ENCODE measurements at regions not wholly inside any gene's neighbourhood (a gene's known extent, or its start where the extent isn't known, plus 50 kb on each side); places are given as distances from the start of the nearest gene placed in this dataset.

DNA sequence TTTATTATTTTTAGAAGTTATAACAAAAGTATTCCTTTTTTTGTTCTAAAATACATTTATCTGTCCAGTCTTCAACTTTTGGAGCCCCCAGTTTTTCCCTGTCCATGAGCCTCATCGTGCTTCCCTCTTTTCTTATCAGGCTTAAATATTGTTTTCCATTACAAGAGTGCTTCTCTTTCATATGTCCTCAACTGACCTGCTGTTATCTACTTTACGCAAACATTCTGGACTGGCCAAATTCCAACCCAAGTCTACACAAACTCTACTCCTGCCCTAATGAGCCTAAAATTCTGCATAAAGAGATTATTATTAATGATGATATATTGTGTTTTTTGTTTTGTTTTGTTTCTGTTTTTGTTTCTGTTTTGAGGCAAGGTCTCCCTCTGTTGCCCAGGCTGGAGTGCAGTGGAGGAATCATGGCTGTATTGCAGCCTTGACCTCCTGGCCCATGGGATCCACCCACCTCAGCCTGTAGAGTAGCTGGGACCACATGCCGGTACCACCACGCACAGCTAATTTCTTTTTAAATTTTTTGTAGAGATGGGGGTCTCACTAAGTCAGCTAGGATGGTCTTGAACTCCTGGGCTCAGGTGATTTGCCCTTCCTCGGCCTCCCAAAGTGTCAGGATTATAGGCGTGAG is 318.8 kb upstream of the NEGR1 start:
- no peak for DNase-seq

DNA sequence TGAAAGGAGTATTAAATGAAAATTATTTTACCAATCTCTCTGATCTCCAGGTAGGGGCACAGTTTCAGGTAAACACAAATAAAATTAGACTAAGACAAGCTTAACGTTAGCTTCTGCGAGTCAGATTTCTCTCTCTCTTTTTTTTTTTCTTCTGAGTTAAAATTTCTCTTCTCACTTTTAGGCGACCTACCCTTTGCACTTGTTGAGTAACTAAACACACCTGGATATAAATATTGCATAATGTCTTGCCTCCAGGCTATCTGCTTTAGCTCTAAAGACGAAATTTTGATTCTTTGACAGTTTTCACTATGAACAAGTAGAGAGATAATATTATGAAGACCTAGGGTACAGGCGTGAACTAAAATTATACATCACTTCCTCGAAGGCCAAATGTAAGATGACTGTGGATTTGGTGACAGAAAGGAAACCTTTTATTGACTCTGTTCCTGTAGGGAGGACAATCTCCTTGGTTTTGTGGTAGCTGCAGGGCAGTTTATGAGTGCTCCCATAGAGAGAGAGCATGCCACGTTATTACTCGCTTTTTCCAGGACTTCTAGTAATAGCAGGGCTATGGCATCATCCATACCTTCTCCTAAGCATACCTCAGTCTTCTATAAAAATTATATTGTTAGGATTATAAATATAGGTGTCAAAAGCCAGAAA is 303.8 kb upstream of the NEGR1 start:
- DNase-seq = no peak

DNA sequence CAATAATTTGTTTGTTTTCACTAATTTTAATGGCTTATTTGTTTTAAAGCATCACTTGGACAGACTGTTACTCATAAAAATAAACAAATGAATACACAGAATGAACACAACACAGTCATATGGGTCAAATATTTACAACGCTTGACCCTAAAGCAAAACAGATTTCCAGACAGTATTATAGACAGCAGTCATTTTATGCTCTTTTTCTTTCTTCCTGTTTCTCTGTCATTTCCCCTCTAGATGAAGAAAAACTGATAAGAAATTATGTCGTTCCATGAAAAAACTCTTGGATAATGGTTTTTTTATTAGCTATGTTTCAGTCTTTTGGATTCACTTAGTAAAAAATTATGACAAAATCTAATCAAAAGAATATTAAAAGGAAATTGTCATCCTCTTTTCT is 297.3 kb upstream of the NEGR1 start:
- no peak for DNase-seq

DNA sequence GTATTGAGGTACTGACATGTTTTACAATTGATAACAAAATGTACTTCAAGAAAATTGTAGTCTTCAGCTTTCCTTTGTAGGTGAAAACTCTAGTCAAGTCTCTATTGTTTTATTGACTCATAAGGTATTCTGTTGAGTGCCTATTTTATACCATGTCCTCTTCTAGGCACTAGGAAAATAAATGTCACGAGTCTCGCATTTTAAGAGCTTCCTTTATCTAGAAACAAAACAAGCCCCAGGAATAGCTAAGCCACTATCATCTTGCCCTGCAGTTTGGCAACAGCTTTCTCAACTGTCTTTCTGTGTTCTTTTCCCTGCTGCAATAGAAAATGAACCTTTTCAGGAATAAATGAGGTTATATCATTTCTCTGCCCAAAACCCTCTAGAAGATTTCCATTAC is 288.5 kb upstream of the NEGR1 start:
- DNase-seq = no peak

DNA sequence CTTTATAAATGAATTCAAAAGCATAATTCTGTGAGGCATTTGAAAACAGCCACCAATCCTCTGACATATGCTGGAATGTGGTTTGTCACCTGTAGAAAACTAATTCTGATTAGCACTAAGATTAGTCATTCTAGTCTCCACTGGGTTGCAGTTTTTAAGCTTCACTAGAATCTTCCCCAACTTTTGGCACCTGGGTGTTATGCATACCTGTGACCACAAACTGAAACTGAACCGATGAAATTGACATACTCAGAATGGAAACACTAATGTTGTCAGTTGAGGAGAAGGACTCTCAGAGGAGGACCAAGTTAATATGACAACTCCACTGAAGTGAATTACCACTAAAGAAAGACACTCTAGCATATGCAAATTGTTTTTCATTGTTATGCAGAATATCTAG is 285.8 kb upstream of the NEGR1 start:
- DNase-seq = no peak

DNA sequence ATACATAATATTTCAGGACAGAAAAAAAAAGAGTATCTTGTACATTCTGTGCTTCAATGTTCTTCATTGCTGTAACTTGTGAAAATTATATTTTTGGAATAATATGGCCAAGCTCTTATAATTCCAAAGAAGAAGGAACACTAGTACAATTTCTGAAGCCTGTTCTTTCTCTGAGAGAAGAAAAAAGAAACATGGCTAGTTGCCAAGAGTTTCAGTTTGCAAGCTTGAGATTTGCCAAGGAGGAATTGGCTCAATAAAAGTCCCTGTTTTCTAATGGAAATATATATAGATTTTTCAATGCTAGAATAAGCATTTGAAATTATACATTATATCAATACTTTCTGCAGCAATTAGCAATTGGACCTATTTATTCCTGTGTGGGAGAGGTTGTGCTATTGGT is 285.2 kb upstream of the NEGR1 start:
- no peak for DNase-seq

DNA sequence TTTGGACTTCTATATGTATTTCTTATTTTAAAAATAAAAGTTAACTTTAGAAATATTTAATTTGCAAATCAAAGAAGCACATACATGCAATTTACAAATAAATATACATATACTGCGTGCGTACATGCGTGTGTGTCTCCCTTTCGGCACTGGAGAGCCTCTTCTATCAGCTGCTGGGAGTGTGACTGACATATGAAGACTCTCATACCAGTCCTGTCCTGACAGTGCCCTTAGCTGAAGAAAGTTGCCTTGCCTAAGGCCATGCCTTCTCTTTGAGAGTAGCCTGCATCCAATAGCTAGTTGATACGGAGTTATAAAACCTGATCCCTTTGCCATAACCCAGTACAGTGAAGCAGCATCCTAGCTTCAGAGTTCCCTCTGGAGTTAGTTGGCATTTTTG is 282.4 kb upstream of the NEGR1 start:
- DNase-seq = no peak

DNA sequence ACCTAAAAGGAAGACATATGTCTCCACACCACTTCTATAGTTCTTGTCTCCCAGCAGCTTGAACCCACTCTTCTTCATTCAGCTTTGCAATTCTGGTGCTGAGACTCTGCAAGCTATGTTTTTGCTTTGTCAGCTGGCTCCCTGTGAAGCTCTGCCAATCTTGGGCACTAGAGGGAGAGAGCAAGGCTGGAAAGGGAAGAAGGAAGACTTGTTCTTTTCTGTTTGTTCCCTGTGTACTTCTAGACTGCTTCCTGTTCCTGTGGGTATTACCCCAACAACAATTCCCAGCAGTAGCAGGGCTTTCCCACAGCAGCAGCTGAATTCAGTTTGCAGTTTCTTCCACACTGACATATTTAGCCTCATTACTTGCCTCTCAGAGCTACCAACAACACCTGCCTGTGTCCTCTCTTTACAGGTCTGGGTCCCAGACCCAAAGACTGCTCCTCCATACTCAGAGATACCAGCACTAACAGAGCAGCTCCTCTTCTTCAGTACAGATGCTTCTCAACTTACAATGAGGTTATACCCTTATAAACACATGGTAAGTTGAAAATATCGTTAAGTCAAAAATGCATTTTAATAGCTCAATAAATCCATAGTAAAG is 275.2 kb upstream of the NEGR1 start:
- peak; percentile 29 for DNase-seq

DNA sequence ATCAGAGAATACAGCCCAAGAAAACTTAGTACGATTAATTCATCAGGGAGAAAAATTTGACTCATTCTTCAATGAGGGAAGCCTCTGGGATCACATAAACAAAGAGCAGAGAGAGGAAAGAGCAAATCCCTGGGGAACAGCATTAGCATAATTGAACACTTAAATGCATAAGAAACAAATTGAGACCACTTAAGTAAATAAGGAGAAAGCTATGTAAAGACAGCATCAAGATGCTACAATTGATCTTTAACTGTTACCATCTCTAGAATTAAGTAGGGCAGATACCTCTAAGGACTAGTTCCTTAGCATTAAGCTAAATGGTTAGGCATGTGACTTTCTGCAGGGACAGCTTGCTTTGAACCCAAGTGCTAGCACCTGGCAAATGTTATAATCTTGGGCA is 265.1 kb upstream of the NEGR1 start:
- DNase-seq = no peak

DNA sequence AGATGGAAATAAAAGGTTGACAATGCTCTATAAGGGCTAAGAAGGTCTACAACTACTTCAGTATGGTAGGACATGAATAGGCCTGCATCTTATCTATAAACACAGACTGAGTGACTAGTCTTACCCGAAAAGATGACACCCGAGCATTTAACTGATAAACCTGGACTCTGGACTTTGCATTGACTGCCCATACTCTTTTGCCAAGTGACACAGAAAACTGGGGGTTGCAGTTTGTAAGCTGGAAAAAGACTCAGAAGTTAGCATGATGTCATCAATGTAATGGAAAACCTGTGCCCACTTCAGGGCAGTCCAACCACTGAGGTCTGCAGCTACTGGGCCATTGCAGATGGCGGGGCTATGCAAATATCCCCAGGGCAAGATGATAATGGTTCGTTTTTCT is 258.3 kb upstream of the NEGR1 start:
- DNase-seq = no peak

DNA sequence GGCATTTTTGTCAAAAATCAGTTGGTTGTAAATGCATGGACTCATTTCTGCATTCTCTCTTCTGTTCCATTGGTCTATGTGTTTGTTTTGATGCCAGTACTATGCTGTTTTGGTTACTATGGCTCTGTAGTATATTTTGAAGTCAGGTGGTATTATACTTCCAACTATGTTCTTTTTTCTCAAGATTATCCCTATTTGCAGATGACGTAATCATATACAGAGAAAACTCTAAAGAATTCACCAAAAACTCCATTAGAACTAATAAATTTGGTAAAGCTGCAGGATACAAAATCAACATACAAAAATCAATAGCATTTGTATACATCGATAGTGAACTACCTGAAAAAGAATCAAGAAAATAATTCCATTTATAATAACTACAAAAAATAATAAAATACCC is 253.1 kb upstream of the NEGR1 start:
- DNase-seq = no peak

DNA sequence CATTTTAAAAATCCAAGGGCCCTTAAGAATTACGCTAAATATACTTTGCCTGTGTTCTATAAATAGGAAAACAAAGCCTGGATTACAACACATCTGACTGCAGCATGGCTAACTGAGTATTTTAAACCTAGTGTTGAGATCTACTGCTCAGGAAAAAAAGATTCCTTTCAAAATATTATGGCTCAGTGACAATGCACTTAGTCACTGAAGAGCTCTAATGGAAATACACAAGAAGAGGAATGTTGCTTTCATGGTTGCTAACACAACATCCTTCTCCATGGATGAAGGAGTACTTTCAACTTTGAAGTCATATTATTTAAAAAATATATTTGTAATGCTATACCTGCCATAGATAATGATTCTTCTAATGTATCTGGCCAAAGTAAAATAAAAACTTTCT is 248.3 kb upstream of the NEGR1 start:
- DNase-seq = peak; percentile 4

DNA sequence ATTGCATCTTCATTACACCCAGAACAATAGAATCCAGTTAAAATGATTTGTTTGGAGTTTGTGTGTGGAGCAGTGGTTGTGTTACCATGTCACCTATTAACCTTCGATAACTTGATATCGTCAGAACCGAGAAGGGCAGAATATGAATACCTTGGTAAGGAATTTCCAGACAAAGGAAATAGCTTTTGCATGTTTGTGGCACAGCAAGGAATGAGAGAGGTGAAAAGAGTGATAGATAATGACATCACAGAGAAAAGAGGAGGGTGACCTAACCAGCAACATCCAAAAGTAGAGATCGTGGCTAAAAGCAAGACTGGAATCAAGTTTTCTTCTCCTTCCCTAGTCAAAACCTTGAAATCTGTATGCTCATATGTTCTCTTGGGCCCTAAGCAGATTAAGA is 244.6 kb upstream of the NEGR1 start:
- DNase-seq = no peak

DNA sequence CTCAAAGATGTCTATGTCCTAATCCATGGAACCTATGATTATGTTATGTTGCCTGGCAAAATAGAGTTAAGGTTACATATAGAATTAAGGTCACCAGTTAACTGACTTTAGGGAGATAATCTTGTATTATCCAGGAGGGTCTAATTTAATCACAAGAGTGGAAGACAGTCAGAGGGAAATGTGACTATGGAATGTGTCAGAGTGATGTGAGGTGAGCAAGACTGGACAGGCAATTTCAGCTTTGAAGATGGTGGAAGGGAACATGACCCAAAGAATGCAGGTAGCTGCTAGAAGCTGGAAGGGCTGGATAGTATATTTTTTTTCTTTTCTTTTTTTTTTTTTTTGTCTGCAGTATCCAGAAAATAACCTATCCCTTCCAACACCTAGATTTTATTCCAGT is 241.7 kb upstream of the NEGR1 start:
- no peak for DNase-seq

DNA sequence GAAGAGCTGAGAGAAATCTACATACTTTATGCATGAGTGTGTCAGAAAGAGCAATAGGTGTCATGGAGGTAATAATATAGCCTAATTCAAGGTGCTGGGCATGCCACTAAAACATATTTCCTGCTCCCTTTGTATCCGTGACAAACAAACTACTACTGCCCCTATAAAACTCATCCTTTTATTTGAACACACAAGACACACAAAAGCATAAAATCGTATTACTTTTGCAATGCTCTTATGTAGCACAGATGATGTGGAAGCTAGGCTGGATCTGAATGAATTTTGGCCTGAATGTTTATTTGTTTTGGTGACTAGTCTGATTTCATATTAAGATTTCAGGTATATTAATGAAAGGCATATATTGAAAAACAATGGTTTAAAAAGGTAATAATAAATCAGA is 239.3 kb upstream of the NEGR1 start:
- DNase-seq = no peak

DNA sequence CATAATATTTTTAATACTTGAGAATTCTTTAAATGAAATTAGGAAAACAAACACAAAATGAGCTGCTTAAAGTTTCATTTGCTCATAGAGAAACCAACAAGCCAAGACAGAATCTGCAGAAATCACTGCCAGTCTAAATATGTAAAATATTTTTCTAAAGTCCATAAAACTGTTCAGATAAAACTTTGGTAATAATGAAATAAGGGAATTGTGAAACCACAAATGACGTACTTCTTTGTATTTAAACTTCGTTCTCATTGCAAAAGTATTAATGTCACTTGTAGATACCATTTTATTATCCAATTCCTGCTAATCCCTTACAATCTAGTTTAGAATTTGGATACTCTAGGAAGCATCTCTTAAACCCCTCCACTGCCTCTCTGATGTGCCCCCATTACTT is 234.5 kb upstream of the NEGR1 start:
- DNase-seq = no peak

DNA sequence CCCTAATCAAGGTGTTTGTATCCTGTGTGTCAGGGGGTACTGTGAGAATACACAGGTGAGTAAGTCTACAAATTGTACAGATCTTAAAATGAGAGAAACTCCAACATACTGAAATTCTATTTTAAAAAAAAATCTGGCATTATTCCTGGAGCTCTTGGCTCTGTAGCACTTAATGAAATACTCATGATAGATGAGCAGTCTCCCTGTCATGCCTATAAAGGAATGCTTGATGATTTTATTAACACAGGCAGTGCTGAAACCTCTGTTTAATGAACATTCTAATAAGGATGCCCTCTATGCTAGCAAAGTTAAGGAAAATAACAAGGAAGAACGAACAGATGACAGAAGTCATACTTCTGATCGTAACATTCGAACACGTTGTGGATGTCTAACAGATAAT is 233.9 kb upstream of the NEGR1 start:
- no peak for DNase-seq

DNA sequence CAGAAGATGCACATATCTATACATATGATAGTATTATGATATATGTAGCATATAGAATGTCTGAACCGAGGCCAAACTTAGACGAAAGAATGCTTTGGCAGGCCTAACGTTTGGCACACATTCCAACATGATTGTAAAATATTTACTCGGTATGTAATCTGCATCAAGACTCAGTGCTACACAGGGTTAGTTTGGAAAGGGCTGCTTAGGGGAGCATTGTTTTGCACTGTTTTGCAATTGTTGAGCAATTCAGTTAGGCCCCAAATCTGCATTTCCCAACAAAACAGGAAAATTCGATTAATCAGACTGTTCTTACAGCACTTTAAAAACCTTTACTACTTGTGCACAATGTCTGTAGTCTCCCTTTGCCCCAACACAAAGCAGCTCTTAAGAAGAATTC is 216.0 kb upstream of the NEGR1 start:
- peak; percentile 2 for DNase-seq

DNA sequence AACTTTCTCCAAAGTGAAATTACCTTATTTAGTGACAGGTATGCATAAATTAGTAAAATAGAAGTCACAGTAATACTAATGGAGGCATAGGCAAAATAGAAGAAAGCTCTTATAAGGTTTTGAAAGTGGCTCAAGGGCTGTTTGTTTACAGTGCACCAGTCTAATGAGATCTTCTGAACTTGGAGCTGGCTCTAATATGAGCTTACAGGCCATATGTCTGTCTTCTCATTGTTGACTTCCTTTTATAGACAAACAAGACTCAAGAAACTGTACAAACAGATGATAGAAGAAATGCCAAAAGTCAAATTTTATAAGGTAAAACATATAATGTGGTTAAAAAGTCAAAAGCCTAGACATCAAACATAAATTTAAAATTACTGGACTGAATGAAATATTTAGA is 207.5 kb upstream of the NEGR1 start:
- no peak for DNase-seq

DNA sequence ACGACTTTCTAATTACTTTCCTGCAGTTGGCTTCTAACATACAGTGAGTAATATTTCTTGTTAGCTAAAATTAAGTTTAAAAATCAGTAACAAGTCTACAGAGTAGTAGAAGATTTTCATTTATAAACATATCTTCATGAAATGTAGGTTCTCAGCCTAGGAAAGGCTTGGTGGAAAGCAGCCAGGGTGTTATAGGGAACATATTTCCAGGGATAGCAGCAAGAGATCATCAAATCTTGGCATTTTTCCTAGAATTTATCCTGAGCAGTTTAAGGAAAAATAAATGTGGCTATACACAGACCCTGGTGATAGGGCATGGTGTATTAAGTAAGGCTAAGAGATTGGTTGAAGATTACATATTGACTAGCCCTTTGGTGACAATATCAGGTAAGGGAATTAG is 203.5 kb upstream of the NEGR1 start:
- DNase-seq = no peak

DNA sequence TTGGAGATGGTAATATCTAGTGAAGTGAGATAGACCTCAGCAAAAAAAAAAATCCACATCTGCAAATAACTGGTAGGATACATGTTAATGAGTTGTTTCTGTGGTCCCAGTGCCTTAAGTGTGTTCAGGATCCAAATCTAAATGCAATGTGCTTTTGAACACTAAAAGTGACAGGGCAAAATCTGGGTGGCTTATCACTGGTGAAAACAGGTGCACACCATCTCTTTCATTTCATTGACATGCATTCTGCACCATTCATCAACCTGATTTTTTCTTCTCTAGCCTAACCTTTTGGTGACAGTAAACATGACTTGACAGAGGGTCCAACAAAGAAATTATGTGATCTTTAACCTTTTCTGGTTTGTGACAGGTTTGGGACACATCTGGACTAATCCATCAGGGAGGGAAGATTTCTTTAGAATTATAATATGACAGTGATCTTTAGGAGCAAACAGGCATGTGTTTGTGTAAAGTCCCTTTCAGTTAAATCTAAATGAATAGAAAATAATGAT is 201.6 kb upstream of the NEGR1 start:
- no peak for DNase-seq

DNA sequence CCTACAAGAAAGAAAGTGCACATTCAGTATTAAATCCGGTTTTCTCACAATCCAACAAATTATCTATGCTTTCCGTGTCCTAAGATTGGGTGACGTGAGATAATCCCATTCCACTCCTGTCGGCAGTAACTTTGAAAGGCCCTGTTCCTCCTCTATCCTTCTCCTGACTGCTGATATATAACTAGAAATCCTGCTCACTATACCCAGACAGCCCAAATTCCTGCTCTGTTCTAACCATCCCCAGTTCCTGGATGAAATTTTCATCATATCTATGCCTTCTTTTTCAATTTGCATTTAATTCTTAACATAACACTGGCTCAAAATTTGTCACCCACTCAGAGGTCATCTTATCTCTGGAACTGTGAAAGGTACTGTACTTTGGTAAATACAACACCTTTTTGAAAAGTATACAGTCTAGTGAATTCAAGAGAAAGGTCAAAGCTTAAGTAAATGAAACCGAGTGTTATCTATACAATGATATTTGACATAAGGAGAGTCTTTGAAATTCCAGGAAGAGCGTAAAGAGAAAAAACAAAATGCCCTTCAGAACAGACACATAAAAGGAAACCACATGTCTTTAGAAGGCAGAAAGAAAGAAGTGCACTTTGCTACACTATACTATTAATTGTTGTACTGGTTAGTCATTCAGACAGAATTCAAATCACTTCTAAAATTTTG is 200.5 kb upstream of the NEGR1 start:
- DNase-seq = no peak

DNA sequence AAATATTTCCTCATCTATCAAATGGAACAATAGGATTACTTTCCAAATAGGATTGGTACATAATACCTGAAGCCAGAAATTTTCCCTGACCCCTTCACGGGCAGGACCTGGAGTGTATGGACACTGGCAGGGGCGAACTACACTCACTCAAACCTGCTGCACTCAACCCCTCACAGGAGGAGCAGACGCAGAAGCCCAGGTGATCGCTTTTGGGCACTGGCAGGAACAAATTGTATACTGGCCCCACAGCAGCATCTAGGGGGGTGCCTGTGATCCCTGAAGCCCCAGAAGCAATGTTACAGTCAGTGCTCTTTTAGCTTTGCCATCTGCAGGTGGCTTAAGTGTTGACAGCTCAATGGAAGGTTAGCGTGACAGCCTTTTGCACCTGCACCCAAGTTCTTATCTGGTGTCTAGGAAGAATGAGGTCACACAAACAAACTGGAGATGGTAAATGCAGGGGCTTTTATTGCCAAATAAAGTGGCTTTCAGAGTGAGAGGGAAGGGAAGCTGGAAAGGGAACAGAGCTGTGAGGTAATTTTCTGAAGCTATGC is 199.2 kb upstream of the NEGR1 start:
- DNase-seq = no peak

DNA sequence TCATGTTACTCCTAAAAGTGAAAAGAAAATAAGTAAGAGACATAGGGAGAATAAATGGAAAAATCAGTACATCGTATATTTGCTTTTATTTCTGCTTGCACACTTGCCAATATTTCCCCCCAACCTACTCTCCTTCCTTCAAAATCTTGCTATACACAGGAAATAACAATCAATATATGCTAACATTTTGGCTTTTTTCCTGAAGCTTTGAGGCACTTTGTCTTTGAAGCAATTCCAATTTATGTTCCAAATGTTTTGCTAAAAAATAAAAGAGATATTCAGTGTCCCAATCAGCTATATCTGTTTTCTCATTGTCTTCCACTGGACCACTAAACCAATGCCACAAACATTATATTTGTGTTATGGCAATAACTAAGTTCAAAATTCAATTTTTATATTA is 184.0 kb upstream of the NEGR1 start:
- DNase-seq = no peak

All from HCEC 1CT (cell line).